H9 (cell line): ENCODE measurements at regions not wholly inside any gene's neighbourhood (a gene's known extent, or its start where the extent isn't known, plus 50 kb on each side); places are given as distances from the start of the nearest gene placed in this dataset.

Source experiments
- DNase-seq: peaks from one replicate; pipeline ENCODE4 v3.0.0-alpha.2; 2017
- H2AFZ ChIP-seq: one replicate; pipeline ENCODE4 v1.6.1; 2013; ENCODE audit warnings: mild to moderate bottlenecking, low read length, control low read depth, moderate library complexity
- H2AK5ac ChIP-seq: 2 replicates; pipeline ENCODE4 v1.6.1; 2013; ENCODE audit warnings: low read length, control low read depth, mixed read lengths; ENCODE audit not compliant: insufficient read length
- H2BK120ac ChIP-seq: one replicate; pipeline ENCODE4 v1.6.1; 2013; ENCODE audit warnings: low read depth, mild to moderate bottlenecking, low read length, control low read depth, inconsistent platforms; ENCODE audit not compliant: poor library complexity, severe bottlenecking
- H2BK12ac ChIP-seq: 2 replicates; pipeline ENCODE4 v1.6.1; 2013; ENCODE audit warnings: low read length, control low read depth, mixed read lengths, low read depth; ENCODE audit not compliant: insufficient read length
- H2BK15ac ChIP-seq: 2 replicates; pipeline ENCODE4 v1.6.1; 2013; ENCODE audit warnings: low read depth, low read length, control low read depth
- H2BK20ac ChIP-seq: one replicate; pipeline ENCODE4 v1.6.1; 2013; ENCODE audit warnings: low read depth, mild to moderate bottlenecking, low read length, control low read depth, inconsistent platforms; ENCODE audit not compliant: poor library complexity, severe bottlenecking
- H2BK5ac ChIP-seq: 2 replicates; pipeline ENCODE4 v1.6.1; 2013; ENCODE audit warnings: low read length, control low read depth, mixed read lengths; ENCODE audit not compliant: insufficient read length
- H3K14ac ChIP-seq: 2 replicates; pipeline ENCODE4 v1.6.1; 2013; ENCODE audit warnings: low read length, control low read depth; ENCODE audit not compliant: insufficient read depth
- H3K18ac ChIP-seq: 2 replicates; pipeline ENCODE4 v1.6.1; 2013; ENCODE audit warnings: low read depth, mild to moderate bottlenecking, mixed read lengths, low read length, control low read depth; ENCODE audit not compliant: insufficient read length
- H3K23ac ChIP-seq: 2 replicates; pipeline ENCODE4 v1.6.1; 2013; ENCODE audit warnings: low read length, control low read depth, mixed read lengths, low read depth; ENCODE audit not compliant: insufficient read length
- H3K23me2 ChIP-seq: 2 replicates; pipeline ENCODE4 v1.6.1; 2013; ENCODE audit warnings: low read depth, mild to moderate bottlenecking, mixed read lengths, low read length, control low read depth; ENCODE audit not compliant: insufficient read length, poor library complexity, severe bottlenecking
- H3K27ac ChIP-seq: 2 replicates; pipeline ENCODE4 v1.5.1; 2013; ENCODE audit warnings: low read length, control low read depth, mixed read lengths, low read depth; ENCODE audit not compliant: insufficient read length
- H3K27me3 ChIP-seq: 2 replicates; pipeline ENCODE4 v1.6.1; 2013; ENCODE audit warnings: low read length, control low read depth, inconsistent platforms; ENCODE audit not compliant: insufficient read depth
- H3K4ac ChIP-seq: 2 replicates; pipeline ENCODE4 v1.6.1; 2013; ENCODE audit warnings: low read depth, mild to moderate bottlenecking, control low read depth, inconsistent platforms, low read length, moderate library complexity
- H3K4me1 ChIP-seq: 2 replicates; pipeline ENCODE4 v1.6.1; 2013; ENCODE audit warnings: low read length, control low read depth, inconsistent platforms; ENCODE audit not compliant: insufficient read depth
- H3K4me2 ChIP-seq: 2 replicates; pipeline ENCODE4 v1.6.1; 2013; ENCODE audit warnings: low read length, control low read depth, mixed read lengths; ENCODE audit not compliant: insufficient read length, insufficient read depth
- H3K56ac ChIP-seq: 2 replicates; pipeline ENCODE4 v1.6.1; 2013; ENCODE audit warnings: low read depth, mild to moderate bottlenecking, mixed read lengths, low read length, control low read depth; ENCODE audit not compliant: insufficient read length
- H3K79me1 ChIP-seq: 2 replicates; pipeline ENCODE4 v1.6.1; 2013; ENCODE audit warnings: low read depth, mild to moderate bottlenecking, moderate library complexity, low read length, control low read depth, inconsistent platforms; ENCODE audit not compliant: insufficient read depth, poor library complexity, severe bottlenecking
- H3K79me2 ChIP-seq: 2 replicates; pipeline ENCODE4 v1.6.1; 2013; ENCODE audit warnings: low read length, control low read depth, inconsistent platforms; ENCODE audit not compliant: insufficient read depth
- H3K9ac ChIP-seq: 2 replicates; pipeline ENCODE4 v1.6.1; 2013; ENCODE audit warnings: low read length, control low read depth, mixed read lengths; ENCODE audit not compliant: insufficient read length; ENCODE audit errors: extremely low read depth
- H3K9me3 ChIP-seq: one replicate; pipeline ENCODE4 v1.6.1; 2013; ENCODE audit warnings: low read depth, low read length, inconsistent platforms; ENCODE audit not compliant: control insufficient read depth
- H3T11ph ChIP-seq: one replicate; pipeline ENCODE4 v1.6.1; 2013; ENCODE audit warnings: mild to moderate bottlenecking, low read length, control low read depth, inconsistent platforms
- H4K20me1 ChIP-seq: one replicate; pipeline ENCODE4 v1.6.1; 2013; ENCODE audit not compliant: control insufficient read depth, insufficient read length, insufficient read depth
- H4K5ac ChIP-seq: 2 replicates; pipeline ENCODE4 v1.6.1; 2013; ENCODE audit warnings: low read depth, mild to moderate bottlenecking, mixed read lengths, low read length, control low read depth; ENCODE audit not compliant: insufficient read length
- H4K8ac ChIP-seq: replicated peaks from 2 replicates; pipeline ENCODE4 v1.6.1; 2013; ENCODE audit warnings: low read length, control low read depth, mixed read lengths, low read depth; ENCODE audit not compliant: insufficient read length
- H4K91ac ChIP-seq: 2 replicates; pipeline ENCODE4 v1.6.1; 2013; ENCODE audit warnings: low read depth, mild to moderate bottlenecking, moderate library complexity, mixed read lengths, low read length, control low read depth; ENCODE audit not compliant: insufficient read length
- H3K27ac Mint-ChIP-seq, 3 experiments: 2 replicates in 2 of 3; 3 replicates in 1 of 3; pipeline ENCODE4 v1.8.0; 2020 to 2021; ENCODE audit warnings: mixed read lengths in 3 of 3, mild to moderate bottlenecking in 1 of 3, moderate library complexity in 1 of 3
- H3K27me3 Mint-ChIP-seq: 2 replicates; pipeline ENCODE4 v1.8.0; 2021; ENCODE audit warnings: low read depth, mild to moderate bottlenecking, moderate library complexity, mixed read lengths
- H3K36me3 Mint-ChIP-seq, 3 experiments: 2 replicates in 2 of 3; 3 replicates in 1 of 3; pipeline ENCODE4 v1.8.0; 2020 to 2021; ENCODE audit warnings: low read depth in 3 of 3, mixed read lengths in 3 of 3; ENCODE audit not compliant: insufficient read depth in 1 of 3
- H3K4me1 Mint-ChIP-seq, 2 experiments: 2 replicates each; pipeline ENCODE4 v1.8.0; 2020; ENCODE audit warnings: mixed read lengths in 2 of 2
- H3K4me3 Mint-ChIP-seq, 2 experiments: 2 replicates in 1 of 2; 3 replicates in 1 of 2; pipeline ENCODE4 v1.8.0; 2020 to 2021; ENCODE audit warnings: mild to moderate bottlenecking in 2 of 2, mixed read lengths in 2 of 2, moderate library complexity in 1 of 2
- H3K9me3 Mint-ChIP-seq, 2 experiments: 2 replicates in 1 of 2; 3 replicates in 1 of 2; pipeline ENCODE4 v1.8.0; 2020; ENCODE audit warnings: mild to moderate bottlenecking in 2 of 2, mixed read lengths in 2 of 2, moderate library complexity in 1 of 2
- CTCF ChIP-seq: fragments of 200-600 bp; sonication (generic); conservative IDR thresholded peaks from 3 replicates; pipeline ENCODE4 v1.8.0; 2021; ENCODE audit warnings: antibody characterized with exemption, mild to moderate bottlenecking
- WGBS: extraction: QIAGEN DNeasy Blood & Tissue Kit; methylation state at CpG from one replicate; pipeline ENCODE4 v1.1.7; 2013; ENCODE audit warnings: missing lambda C conversion rate, low lambda C conversion rate, mixed read lengths; ENCODE audit not compliant: insufficient read length; ENCODE audit errors: extremely low coverage; 5-methylcytosine and 5-hydroxymethylcytosine counted together

- Mint-ChIP-seq H3K36me3 (no peaks in the 10 kb centered on the region), H3K27ac (no peak overlapping the region; a peak in 1 of 7 replicates), H3K4me1 (peaks cover 28 to 30% of the 10 kb centered on the region in 2 experiments), H3K27me3 (peaks cover 7% of the 10 kb centered on the region), H3K9me3 (no peaks in the 10 kb centered on the region), H3K4me3 (no peak overlapping the region)
- no peak overlapping the region for H2AFZ ChIP-seq
- H3K4ac ChIP-seq: no peak overlapping the region
- H3K23ac ChIP-seq: no peak overlapping the region
- no CpG with 5 or more reads among the region's 10 CpGs for WGBS
- TF ChIP-seq CTCF: peak; percentile 98
- no peak overlapping the region for H3K9ac ChIP-seq
- H4K5ac ChIP-seq: no peak overlapping the region
- H3K79me2 ChIP-seq: no peaks in the 10 kb centered on the region
- H3K27me3 ChIP-seq: no peaks in the 10 kb centered on the region
- no peak overlapping the region for H2BK20ac ChIP-seq
- no peak overlapping the region for H3T11ph ChIP-seq
- H3K4me1 ChIP-seq: peaks cover 7% of the 10 kb centered on the region; the same call in 1 of the 2 replicates
- H3K23me2 ChIP-seq: no peaks in the 10 kb centered on the region
- no peak overlapping the region for H3K27ac ChIP-seq
- no peaks in the 10 kb centered on the region for H3K9me3 ChIP-seq
- no peak overlapping the region for H2BK5ac ChIP-seq
- H4K8ac ChIP-seq: no peak overlapping the region
- no peak overlapping the region for H3K14ac ChIP-seq
- H4K20me1 ChIP-seq: no peaks in the 10 kb centered on the region
- peak; percentile 93 for DNase-seq
- no peak overlapping the region for H3K4me2 ChIP-seq
- H3K18ac ChIP-seq: no peak overlapping the region
- no peak overlapping the region for H2BK15ac ChIP-seq
- H3K79me1 ChIP-seq: no peaks in the 10 kb centered on the region
- H3K56ac ChIP-seq: no peak overlapping the region
- H4K91ac ChIP-seq: no peak overlapping the region
- no peak overlapping the region for H2BK12ac ChIP-seq
- H2BK120ac ChIP-seq: no peak overlapping the region
- H2AK5ac ChIP-seq: no peak overlapping the region
Measured at GRCh38 chr5:174327317-174327864, 281.9 kb downstream of the NSG2 start.
